ENCODE measurements at regions not wholly inside any gene's neighbourhood (a gene's known extent, or its start where the extent isn't known, plus 50 kb on each side); places are given as distances from the start of the nearest gene placed in this dataset.

GRCh38 chr14:62081012-62081612 lies 318.9 kb downstream of the SNAPC1 start:
- no peaks in the 10 kb centered on the region for H3K4me1 ChIP-seq (ENCODE audit: control insufficient read depth in 3 of 3, insufficient read depth in 2 of 3, low read depth in 1 of 3, low read length in 2 of 3)
- DNase-seq (no peak), FAIRE-seq (no peak)
- no peak overlapping the region for H3K4me3 ChIP-seq (ENCODE audit: low read depth in 1 of 3, low read length in 3 of 3)
- 81 to 87% (median 84%) methylated on average over 10 of the region's 10 CpGs for WGBS, 3 donors
- H3K9me3 ChIP-seq (ENCODE audit: control insufficient read depth in 2 of 2, insufficient read depth in 1 of 2, low read depth in 1 of 2, low read length in 1 of 2) = peaks cover 0 to 8% of the 10 kb centered on the region in 2 donors
- no peak overlapping the region for H3K27ac ChIP-seq (ENCODE audit: low read depth in 1 of 3, low read length in 2 of 3)
- H3K36me3 ChIP-seq (ENCODE audit: control insufficient read depth in 3 of 3, insufficient read depth in 2 of 3, low read depth in 1 of 3, low read length in 3 of 3) = no peaks in the 10 kb centered on the region
- H3K27me3 ChIP-seq (ENCODE audit: control insufficient read depth in 3 of 3, insufficient read depth in 3 of 3, low read length in 3 of 3) = no peaks in the 10 kb centered on the region

DNA sequence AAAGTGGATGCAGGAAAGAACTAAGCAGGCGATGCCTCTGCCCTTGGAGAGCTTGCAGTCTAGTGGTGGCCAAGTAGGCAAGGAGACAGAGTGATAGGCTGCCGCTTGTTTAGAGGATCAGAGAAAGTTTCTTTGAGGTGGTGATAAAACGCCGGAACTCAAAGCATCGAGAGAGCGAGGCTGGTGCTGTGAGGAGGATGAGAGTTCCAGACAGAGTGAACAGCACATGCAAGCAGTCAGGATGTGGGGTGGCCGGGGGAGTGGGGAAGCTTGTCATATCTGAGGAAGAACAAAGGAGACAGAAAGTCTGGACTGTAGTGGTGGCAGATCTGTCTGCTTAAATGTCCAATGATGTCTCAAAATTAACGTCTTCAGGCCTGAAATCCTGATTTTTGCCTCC lies 319.7 kb downstream of the SNAPC1 start:
- WGBS, 3 donors = 72 to 87% (median 74%) methylated on average over 8 of the region's 8 CpGs
- no peak for FAIRE-seq
- H3K36me3 ChIP-seq (ENCODE audit: control insufficient read depth in 3 of 3, insufficient read depth in 2 of 3, low read depth in 1 of 3, low read length in 3 of 3) = no peaks in the 10 kb centered on the region

GRCh38 chr14:62082779-62083178 lies 320.6 kb downstream of the SNAPC1 start:
- Histone ChIP-seq H3K27me3 (ENCODE audit: control insufficient read depth in 3 of 3, insufficient read depth in 3 of 3, low read length in 3 of 3) (no peaks in the 10 kb centered on the region), H3K4me1 (ENCODE audit: control insufficient read depth in 3 of 3, insufficient read depth in 2 of 3, low read depth in 1 of 3, low read length in 2 of 3) (no peaks in the 10 kb centered on the region), H3K4me3 (ENCODE audit: low read depth in 1 of 3, low read length in 3 of 3) (no peak overlapping the region), H3K27ac (ENCODE audit: low read depth in 1 of 3, low read length in 2 of 3) (no peak overlapping the region), H3K36me3 (ENCODE audit: control insufficient read depth in 3 of 3, insufficient read depth in 2 of 3, low read depth in 1 of 3, low read length in 3 of 3) (no peaks in the 10 kb centered on the region), H3K9me3 (ENCODE audit: control insufficient read depth in 2 of 2, insufficient read depth in 1 of 2, low read depth in 1 of 2, low read length in 1 of 2) (peaks cover 0 to 8% of the 10 kb centered on the region in 2 donors)
- FAIRE-seq = no peak
- DNase-seq = no peak
- 73 to 75% (median 73%) methylated on average over 6 of the region's 6 CpGs for WGBS, 3 donors

More for the DNA sequence above, 319.7 kb downstream of the SNAPC1 start:
- no peak for DNase-seq
- H3K9me3 ChIP-seq (ENCODE audit: control insufficient read depth in 2 of 2, insufficient read depth in 1 of 2, low read depth in 1 of 2, low read length in 1 of 2) = peaks cover 0 to 8% of the 10 kb centered on the region in 2 donors
- H3K27ac ChIP-seq (ENCODE audit: low read depth in 1 of 3, low read length in 2 of 3) = no peak overlapping the region
- H3K4me1 ChIP-seq (ENCODE audit: control insufficient read depth in 3 of 3, insufficient read depth in 2 of 3, low read depth in 1 of 3, low read length in 2 of 3) = no peaks in the 10 kb centered on the region
- no peak overlapping the region for H3K4me3 ChIP-seq (ENCODE audit: low read depth in 1 of 3, low read length in 3 of 3)
- H3K27me3 ChIP-seq (ENCODE audit: control insufficient read depth in 3 of 3, insufficient read depth in 3 of 3, low read length in 3 of 3) = no peaks in the 10 kb centered on the region

DNA sequence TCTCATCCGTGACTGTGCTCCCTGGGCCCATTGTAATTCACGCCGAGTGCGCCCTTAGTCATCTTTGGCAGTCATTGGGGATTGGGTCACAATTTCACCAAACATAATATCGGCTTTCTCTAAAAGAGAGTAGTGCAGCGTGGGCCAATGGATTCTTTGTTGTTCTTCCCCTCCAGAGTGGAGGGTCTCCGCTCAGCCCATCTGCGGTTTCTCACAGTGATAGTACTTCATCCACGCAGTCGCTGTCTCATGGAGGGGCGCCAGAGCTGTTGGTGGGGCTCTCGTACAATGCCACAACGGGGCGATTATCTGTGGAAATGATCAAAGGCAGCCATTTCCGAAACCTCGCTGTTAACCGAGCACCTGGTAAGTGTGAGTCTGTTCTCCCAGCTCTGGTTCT lies 321.8 kb downstream of the SNAPC1 start:
- no peak overlapping the region for H3K4me3 ChIP-seq (ENCODE audit: low read depth in 1 of 3, low read length in 3 of 3)
- H3K27me3 ChIP-seq (ENCODE audit: control insufficient read depth in 3 of 3, insufficient read depth in 3 of 3, low read length in 3 of 3) = no peaks in the 10 kb centered on the region
- no peak for DNase-seq
- H3K27ac ChIP-seq (ENCODE audit: low read depth in 1 of 3, low read length in 2 of 3) = no peak overlapping the region
- H3K9me3 ChIP-seq (ENCODE audit: control insufficient read depth in 2 of 2, insufficient read depth in 1 of 2, low read depth in 1 of 2, low read length in 1 of 2) = peaks cover 0 to 8% of the 10 kb centered on the region in 2 donors
- H3K4me1 ChIP-seq (ENCODE audit: control insufficient read depth in 3 of 3, insufficient read depth in 2 of 3, low read depth in 1 of 3, low read length in 2 of 3) = no peaks in the 10 kb centered on the region
- no peaks in the 10 kb centered on the region for H3K36me3 ChIP-seq (ENCODE audit: control insufficient read depth in 3 of 3, insufficient read depth in 2 of 3, low read depth in 1 of 3, low read length in 3 of 3)
- WGBS, 3 donors = 92 to 97% (median 92%) methylated on average over 17 of the region's 17 CpGs
- no peak for FAIRE-seq

- WGBS, 3 donors = 94 to 95% (median 95%) methylated on average over 14 of the region's 14 CpGs
- FAIRE-seq (no peak), DNase-seq (no peak)
- Histone ChIP-seq H3K4me1 (ENCODE audit: control insufficient read depth in 3 of 3, insufficient read depth in 2 of 3, low read depth in 1 of 3, low read length in 2 of 3) (no peaks in the 10 kb centered on the region), H3K9me3 (ENCODE audit: control insufficient read depth in 2 of 2, insufficient read depth in 1 of 2, low read depth in 1 of 2, low read length in 1 of 2) (peaks cover 0 to 8% of the 10 kb centered on the region in 2 donors), H3K36me3 (ENCODE audit: control insufficient read depth in 3 of 3, insufficient read depth in 2 of 3, low read depth in 1 of 3, low read length in 3 of 3) (no peaks in the 10 kb centered on the region), H3K4me3 (ENCODE audit: low read depth in 1 of 3, low read length in 3 of 3) (no peak overlapping the region), H3K27ac (ENCODE audit: low read depth in 1 of 3, low read length in 2 of 3) (no peak overlapping the region), H3K27me3 (ENCODE audit: control insufficient read depth in 3 of 3, insufficient read depth in 3 of 3, low read length in 3 of 3) (no peaks in the 10 kb centered on the region)
These were observed 325.0 kb downstream of the SNAPC1 start for GRCh38 chr14:62087191-62087590.

DNA sequence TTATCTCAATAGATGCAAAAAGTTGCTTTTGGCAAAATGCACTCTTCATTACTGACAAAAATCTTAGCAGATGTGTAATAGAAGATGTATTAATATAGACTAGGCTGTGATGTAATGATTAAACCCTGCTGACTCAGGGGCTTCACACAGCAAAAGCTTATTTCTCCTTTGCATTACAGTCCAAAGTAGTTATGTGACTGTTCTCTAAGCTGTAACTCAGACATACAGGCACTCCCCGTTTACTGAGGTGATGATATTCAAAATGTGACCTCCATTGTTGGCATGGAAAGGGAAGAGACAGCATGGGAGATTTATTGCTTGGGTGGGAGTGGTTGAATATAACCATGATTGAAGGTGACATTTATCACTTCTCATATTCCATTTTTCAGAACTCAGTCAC lies 331.5 kb downstream of the SNAPC1 start:
- Histone ChIP-seq H3K27me3 (ENCODE audit: control insufficient read depth in 3 of 3, insufficient read depth in 3 of 3, low read length in 3 of 3) (no peaks in the 10 kb centered on the region), H3K4me1 (ENCODE audit: control insufficient read depth in 3 of 3, insufficient read depth in 2 of 3, low read depth in 1 of 3, low read length in 2 of 3) (no peaks in the 10 kb centered on the region), H3K4me3 (ENCODE audit: low read depth in 1 of 3, low read length in 3 of 3) (no peak overlapping the region), H3K27ac (ENCODE audit: low read depth in 1 of 3, low read length in 2 of 3) (no peak overlapping the region), H3K9me3 (ENCODE audit: control insufficient read depth in 2 of 2, insufficient read depth in 1 of 2, low read depth in 1 of 2, low read length in 1 of 2) (no peaks in the 10 kb centered on the region), H3K36me3 (ENCODE audit: control insufficient read depth in 3 of 3, insufficient read depth in 2 of 3, low read depth in 1 of 3, low read length in 3 of 3) (no peaks in the 10 kb centered on the region)
- FAIRE-seq (no peak), DNase-seq (no peak)
- 41 to 63% (median 48%) methylated on average over 1 of the region's 1 CpG for WGBS, 3 donors

- no peak overlapping the region for H3K27ac ChIP-seq (ENCODE audit: low read depth in 1 of 3, low read length in 2 of 3)
- DNase-seq (no peak), FAIRE-seq (no peak)
- peaks cover 0 to 1% (median 0%) of the 10 kb centered on the region in 3 donors for H3K27me3 ChIP-seq (ENCODE audit: control insufficient read depth in 3 of 3, insufficient read depth in 3 of 3, low read length in 3 of 3)
- H3K36me3 ChIP-seq (ENCODE audit: control insufficient read depth in 3 of 3, insufficient read depth in 2 of 3, low read depth in 1 of 3, low read length in 3 of 3) = no peaks in the 10 kb centered on the region
- H3K4me1 ChIP-seq (ENCODE audit: control insufficient read depth in 3 of 3, insufficient read depth in 2 of 3, low read depth in 1 of 3, low read length in 2 of 3) = no peaks in the 10 kb centered on the region
- H3K4me3 ChIP-seq (ENCODE audit: low read depth in 1 of 3, low read length in 3 of 3) = no peak overlapping the region
- 44 to 66% (median 48%) methylated on average over 2 of the region's 2 CpGs for WGBS, 3 donors
- no peaks in the 10 kb centered on the region for H3K9me3 ChIP-seq (ENCODE audit: control insufficient read depth in 2 of 2, insufficient read depth in 1 of 2, low read depth in 1 of 2, low read length in 1 of 2)
These were observed 334.9 kb downstream of the SNAPC1 start for GRCh38 chr14:62097072-62097471.

- 78 to 88% (median 87%) methylated on average over 2 of the region's 2 CpGs for WGBS, 3 donors
- no peak overlapping the region for H3K27ac ChIP-seq (ENCODE audit: low read depth in 1 of 3, low read length in 2 of 3)
- no peak for FAIRE-seq
- DNase-seq = no peak
- H3K4me3 ChIP-seq (ENCODE audit: low read depth in 1 of 3, low read length in 3 of 3) = no peak overlapping the region
- no peaks in the 10 kb centered on the region for H3K36me3 ChIP-seq (ENCODE audit: control insufficient read depth in 3 of 3, insufficient read depth in 2 of 3, low read depth in 1 of 3, low read length in 3 of 3)
- peaks cover 0 to 2% (median 1%) of the 10 kb centered on the region in 3 donors for H3K27me3 ChIP-seq (ENCODE audit: control insufficient read depth in 3 of 3, insufficient read depth in 3 of 3, low read length in 3 of 3)
- no peaks in the 10 kb centered on the region for H3K4me1 ChIP-seq (ENCODE audit: control insufficient read depth in 3 of 3, insufficient read depth in 2 of 3, low read depth in 1 of 3, low read length in 2 of 3)
- H3K9me3 ChIP-seq (ENCODE audit: control insufficient read depth in 2 of 2, insufficient read depth in 1 of 2, low read depth in 1 of 2, low read length in 1 of 2) = no peaks in the 10 kb centered on the region
These were observed 335.6 kb downstream of the SNAPC1 start for GRCh38 chr14:62097824-62098223.

DNA sequence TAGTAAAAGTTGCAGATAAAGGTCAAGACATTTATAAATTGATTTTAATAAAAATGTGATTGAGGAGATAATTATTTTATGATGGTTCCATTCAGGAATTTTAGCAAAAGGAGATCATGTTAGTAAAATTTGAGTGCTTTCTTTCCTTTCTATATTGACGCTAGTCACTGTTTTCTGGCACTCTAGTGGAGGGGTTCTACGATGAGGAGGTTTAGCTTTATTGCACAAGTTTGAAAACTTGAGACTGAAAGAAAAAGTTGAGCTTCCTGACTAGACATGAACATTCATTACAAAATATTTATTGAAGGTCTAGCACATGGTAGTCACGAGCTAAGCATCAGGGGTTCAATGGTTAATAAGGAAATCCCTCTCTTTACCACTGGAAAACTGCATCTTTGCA lies 336.1 kb downstream of the SNAPC1 start:
- H3K4me1 ChIP-seq (ENCODE audit: control insufficient read depth in 3 of 3, insufficient read depth in 2 of 3, low read depth in 1 of 3, low read length in 2 of 3) = no peaks in the 10 kb centered on the region
- FAIRE-seq (no peak), DNase-seq (no peak)
- no peaks in the 10 kb centered on the region for H3K9me3 ChIP-seq (ENCODE audit: control insufficient read depth in 2 of 2, insufficient read depth in 1 of 2, low read depth in 1 of 2, low read length in 1 of 2)
- H3K27me3 ChIP-seq (ENCODE audit: control insufficient read depth in 3 of 3, insufficient read depth in 3 of 3, low read length in 3 of 3) = peaks cover under 1 to 2% (median 1%) of the 10 kb centered on the region in 3 donors
- H3K4me3 ChIP-seq (ENCODE audit: low read depth in 1 of 3, low read length in 3 of 3) = no peak overlapping the region
- 60 to 77% (median 60%) methylated on average over 3 of the region's 3 CpGs for WGBS, 3 donors
- no peaks in the 10 kb centered on the region for H3K36me3 ChIP-seq (ENCODE audit: control insufficient read depth in 3 of 3, insufficient read depth in 2 of 3, low read depth in 1 of 3, low read length in 3 of 3)
- no peak overlapping the region for H3K27ac ChIP-seq (ENCODE audit: low read depth in 1 of 3, low read length in 2 of 3)

All from small intestine (tissue), 7 donors.